Astrocyte of the hippocampus (primary cell): ENCODE measurements at regions not wholly inside any gene's neighbourhood (a gene's known extent, or its start where the extent isn't known, plus 50 kb on each side); places are given as distances from the start of the nearest gene placed in this dataset.

ENCODE experiments used
- DNase-seq: peaks from one replicate; pipeline ENCODE4 v3.0.0; 2011; ENCODE audit warnings: low read depth, low spot score

- peak; percentile 35 for DNase-seq
Measured at GRCh38 chr6:14865531-14866100, 380.3 kb upstream of the JARID2 start.

GRCh38 chr6:14867802-14868201 lies 378.1 kb upstream of the JARID2 start:
- DNase-seq, result no peak

GRCh38 chr6:14871221-14871620 lies 374.6 kb upstream of the JARID2 start:
- no peak for DNase-seq

- DNase-seq, result no peak
Measured at GRCh38 chr6:14873101-14873500, 372.8 kb upstream of the JARID2 start.

- no peak for DNase-seq
Measured at GRCh38 chr6:14873781-14874441, 372.0 kb upstream of the JARID2 start.

- no peak for DNase-seq
Measured at GRCh38 chr6:14874975-14875480, 370.8 kb upstream of the JARID2 start.

GRCh38 chr6:14875481-14876063 lies 370.3 kb upstream of the JARID2 start:
- no peak for DNase-seq

GRCh38 chr6:14876778-14877613 lies 368.9 kb upstream of the JARID2 start:
- peak; percentile 63 for DNase-seq

- peak; percentile 20 for DNase-seq
Measured at GRCh38 chr6:14877758-14878157, 368.1 kb upstream of the JARID2 start.

GRCh38 chr6:14880052-14880451 lies 365.8 kb upstream of the JARID2 start:
- no peak for DNase-seq

- DNase-seq, result no peak
Measured at GRCh38 chr6:14880677-14881076, 365.2 kb upstream of the JARID2 start.

- peak; percentile 58 for DNase-seq
Measured at GRCh38 chr6:14881398-14881797, 364.5 kb upstream of the JARID2 start.

- DNase-seq, result no peak
Measured at GRCh38 chr6:14882394-14883026, 363.4 kb upstream of the JARID2 start.

- no peak for DNase-seq
Measured at GRCh38 chr6:14883921-14884320, 361.9 kb upstream of the JARID2 start.

GRCh38 chr6:14885498-14885897 lies 360.4 kb upstream of the JARID2 start:
- no peak for DNase-seq

GRCh38 chr6:14887181-14887580 lies 358.7 kb upstream of the JARID2 start:
- no peak for DNase-seq

- DNase-seq, result no peak
Measured at GRCh38 chr6:14887986-14888574, 357.8 kb upstream of the JARID2 start.

- no peak for DNase-seq
Measured at GRCh38 chr6:14888575-14889000, 357.3 kb upstream of the JARID2 start.

- DNase-seq, result no peak
Measured at GRCh38 chr6:14889188-14889587, 356.7 kb upstream of the JARID2 start.

- DNase-seq, result no peak
Measured at GRCh38 chr6:14889611-14890593, 356.0 kb upstream of the JARID2 start.
